ENCODE measurements at regions not wholly inside any gene's neighbourhood (a gene's known extent, or its start where the extent isn't known, plus 50 kb on each side); places are given as distances from the start of the nearest gene placed in this dataset.
"Not testable (repeated sequence)": the region's sequence is repeated elsewhere in the genome, so short reads cannot be mapped to it uniquely, and the experiment has no call there.

- not testable (repeated sequence) for DNase-seq
These were observed 409.1 kb downstream of the ICE1 start for GRCh38 chr5:5831622-5832021.

GRCh38 chr5:5828619-5829018, 406.1 kb downstream of the ICE1 start:
- DNase-seq, result no peak

- DNase-seq, result no peak
These were observed 404.4 kb downstream of the ICE1 start for GRCh38 chr5:5826911-5827310.

- no peak for DNase-seq
These were observed 400.3 kb downstream of the ICE1 start for GRCh38 chr5:5822729-5823257.

GRCh38 chr5:5816960-5817359, 394.5 kb downstream of the ICE1 start:
- no peak for DNase-seq

GRCh38 chr5:5813441-5813840, 391.0 kb downstream of the ICE1 start:
- no peak for DNase-seq

GRCh38 chr5:5810461-5810860, 388.0 kb downstream of the ICE1 start:
- DNase-seq, result no peak

GRCh38 chr5:5805916-5806315, 383.4 kb downstream of the ICE1 start:
- DNase-seq, result no peak

- no peak for DNase-seq
These were observed 382.2 kb downstream of the ICE1 start for GRCh38 chr5:5804478-5805233.

- no peak for DNase-seq
These were observed 378.6 kb downstream of the ICE1 start for GRCh38 chr5:5800801-5801761.

- no peak for DNase-seq
These were observed 377.3 kb downstream of the ICE1 start for GRCh38 chr5:5799826-5800225.

GRCh38 chr5:5799229-5799628, 376.8 kb downstream of the ICE1 start:
- DNase-seq, result no peak

GRCh38 chr5:5798462-5798861, 376.0 kb downstream of the ICE1 start:
- DNase-seq, result no peak

- DNase-seq, result no peak
These were observed 375.6 kb downstream of the ICE1 start for GRCh38 chr5:5798041-5798440.

GRCh38 chr5:5795074-5795771, 372.7 kb downstream of the ICE1 start:
- no peak for DNase-seq

- DNase-seq, result no peak
These were observed 371.7 kb downstream of the ICE1 start for GRCh38 chr5:5794118-5794560.

- no peak for DNase-seq
These were observed 371.0 kb downstream of the ICE1 start for GRCh38 chr5:5793242-5794117.

- DNase-seq, result no peak
These were observed 369.6 kb downstream of the ICE1 start for GRCh38 chr5:5792106-5792505.

- no peak for DNase-seq
These were observed 366.3 kb downstream of the ICE1 start for GRCh38 chr5:5788793-5789192.

GRCh38 chr5:5787373-5787772, 364.9 kb downstream of the ICE1 start:
- no peak for DNase-seq

GRCh38 chr5:5784101-5784500, 361.6 kb downstream of the ICE1 start:
- no peak for DNase-seq

GRCh38 chr5:5783021-5783420, 360.5 kb downstream of the ICE1 start:
- no peak for DNase-seq
